Kidney capillary endothelial cell (primary cell): ENCODE measurements at regions not wholly inside any gene's neighbourhood (a gene's known extent, or its start where the extent isn't known, plus 50 kb on each side); places are given as distances from the start of the nearest gene placed in this dataset.

Experiments
- DNase-seq: peaks from one replicate; pipeline ENCODE4 v3.0.0-alpha.2; 2018; ENCODE audit warnings: low spot score

DNA sequence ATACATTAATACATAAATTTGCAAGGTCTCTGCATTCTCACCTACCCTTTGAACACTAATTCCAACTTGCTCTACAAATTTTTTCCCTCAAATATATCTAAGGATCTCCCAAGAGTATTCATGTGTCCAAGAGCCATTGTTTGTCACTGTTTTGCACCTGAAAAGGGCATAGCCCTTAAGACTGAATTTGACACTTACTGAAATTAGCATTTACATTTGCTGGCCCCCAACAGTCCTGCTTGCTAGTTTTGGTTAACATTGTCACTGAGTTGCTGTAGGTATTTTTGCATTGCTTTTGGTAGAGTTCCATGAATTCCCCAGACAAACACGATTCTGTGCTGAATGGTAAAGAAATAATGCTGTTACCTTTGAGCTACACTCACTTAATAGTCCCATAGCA lies 57.3 kb downstream of the KCNA4 start:
- DNase-seq, result no peak

DNA sequence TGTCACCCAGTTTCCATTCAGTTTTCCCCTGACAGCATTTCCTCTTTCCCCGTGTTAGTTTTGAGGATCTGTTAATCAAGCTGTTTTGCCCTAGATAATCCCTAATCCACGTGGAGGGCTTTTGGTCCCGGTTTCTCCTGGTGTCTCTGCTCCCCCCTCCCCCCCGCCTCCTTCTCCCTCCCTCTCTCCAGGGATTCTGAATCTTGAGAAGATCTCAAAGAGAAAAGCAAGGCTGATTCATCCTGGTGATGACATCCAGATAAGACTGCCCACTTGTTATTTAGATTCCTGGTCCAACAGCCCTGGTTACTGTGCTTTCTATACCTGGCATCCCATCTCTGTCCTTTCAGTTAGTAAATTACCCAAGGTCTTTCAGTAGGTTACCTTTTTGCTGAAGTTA lies 59.4 kb downstream of the KCNA4 start:
- no peak for DNase-seq

DNA sequence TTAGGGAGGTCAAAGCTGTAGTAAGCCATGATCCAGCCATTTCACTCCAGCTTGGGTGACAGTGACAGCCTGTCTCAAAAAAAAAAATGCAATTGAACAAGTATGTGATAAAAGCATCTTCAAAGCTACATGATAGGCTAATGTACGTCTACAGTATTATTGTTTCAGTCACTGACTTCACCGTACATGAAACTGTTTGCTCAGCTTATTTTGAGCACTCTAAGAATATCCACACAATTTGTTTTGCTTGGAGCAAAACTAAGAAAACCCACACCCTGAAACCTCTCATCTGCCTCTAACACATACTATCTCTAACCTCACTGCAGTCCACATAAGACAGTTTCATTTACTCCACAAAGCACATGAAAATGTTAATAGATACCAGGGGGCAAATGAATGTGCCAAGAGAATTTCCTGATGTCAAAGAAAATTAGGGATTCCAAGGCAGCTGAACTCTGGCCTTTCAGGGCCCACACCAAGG lies 60.7 kb downstream of the KCNA4 start:
- no peak for DNase-seq

DNA sequence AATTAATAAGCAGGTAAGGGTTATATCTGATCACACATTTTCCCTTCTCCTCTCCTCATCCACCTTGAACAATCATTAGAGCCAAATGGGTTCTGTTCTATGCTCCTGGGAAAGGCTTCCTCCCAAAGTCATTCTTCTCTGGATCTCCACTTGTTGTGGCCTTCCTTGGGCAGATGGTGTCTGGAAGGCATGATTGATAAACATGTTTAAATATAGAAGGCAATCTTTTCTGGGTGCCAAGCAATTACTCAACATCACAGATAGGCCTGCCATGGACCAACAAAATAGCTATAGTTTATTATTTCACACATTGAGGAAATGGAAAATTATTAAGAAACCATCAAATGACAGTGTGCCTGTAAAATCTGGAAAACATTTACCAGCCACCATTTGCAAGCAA lies 73.5 kb downstream of the KCNA4 start:
- DNase-seq, result no peak

DNA sequence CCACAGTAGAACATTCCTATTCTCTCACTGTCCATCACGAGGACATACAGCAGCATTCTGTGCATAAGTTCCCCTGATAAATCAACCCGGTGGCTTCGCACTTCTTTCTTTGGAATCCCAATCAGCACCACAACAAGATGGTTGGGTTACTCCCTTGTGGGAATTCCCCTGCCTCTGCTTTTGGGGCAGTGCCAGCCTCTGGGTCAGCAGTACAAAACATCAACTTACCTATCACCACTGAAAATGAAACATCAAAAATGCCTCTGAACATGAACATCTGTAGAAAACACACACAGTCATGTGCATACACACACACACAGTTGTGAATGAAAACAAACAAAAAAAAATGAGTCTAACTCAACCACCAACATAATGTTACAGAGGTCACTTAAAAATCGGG lies 79.3 kb downstream of the KCNA4 start:
- no peak for DNase-seq

DNA sequence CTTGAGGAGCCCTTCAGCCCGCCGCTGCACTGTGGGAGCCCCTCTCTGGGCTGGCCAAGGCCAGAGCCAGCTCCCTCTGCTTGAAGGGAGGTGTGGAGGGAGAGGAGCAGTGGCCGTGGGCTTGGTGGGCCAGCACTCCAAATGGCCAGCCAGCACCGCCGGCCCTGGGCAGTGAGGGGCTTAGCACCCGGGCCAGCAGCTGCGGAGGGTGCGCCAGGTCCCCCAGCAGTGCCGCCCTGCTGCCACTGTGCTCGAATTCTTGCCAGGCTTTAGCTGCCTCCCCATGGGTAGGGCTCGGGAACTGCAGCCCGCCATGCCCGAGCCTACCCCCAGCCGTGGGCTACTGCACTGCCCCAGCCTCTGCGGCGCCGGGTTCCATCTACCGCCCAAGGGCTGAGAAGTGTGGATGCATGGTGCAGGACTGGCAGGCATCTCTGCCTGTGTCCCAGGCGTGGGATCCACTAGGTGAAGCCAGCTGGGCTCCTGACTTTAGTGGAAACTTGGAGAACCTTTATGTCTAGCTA lies 82.7 kb downstream of the KCNA4 start:
- DNase-seq, result no peak

DNA sequence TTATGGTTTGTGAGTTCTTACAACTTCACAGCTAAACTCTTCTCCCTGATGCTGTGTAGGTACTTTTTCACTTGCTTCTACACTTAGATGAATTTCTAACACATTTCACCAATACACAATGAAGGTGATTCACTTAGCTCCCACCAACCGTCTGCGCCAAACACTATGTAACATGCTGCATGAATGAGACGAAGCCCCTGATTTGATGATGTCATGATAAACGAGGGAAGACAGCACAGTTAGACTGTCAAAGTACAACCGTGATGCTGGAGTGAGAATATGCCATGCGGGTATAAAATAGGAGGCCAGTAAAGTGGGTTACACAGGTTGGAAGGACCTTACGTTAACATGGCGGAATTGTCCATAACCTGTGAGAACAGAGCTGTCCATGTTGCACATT lies 100.8 kb downstream of the KCNA4 start:
- DNase-seq, result no peak

DNA sequence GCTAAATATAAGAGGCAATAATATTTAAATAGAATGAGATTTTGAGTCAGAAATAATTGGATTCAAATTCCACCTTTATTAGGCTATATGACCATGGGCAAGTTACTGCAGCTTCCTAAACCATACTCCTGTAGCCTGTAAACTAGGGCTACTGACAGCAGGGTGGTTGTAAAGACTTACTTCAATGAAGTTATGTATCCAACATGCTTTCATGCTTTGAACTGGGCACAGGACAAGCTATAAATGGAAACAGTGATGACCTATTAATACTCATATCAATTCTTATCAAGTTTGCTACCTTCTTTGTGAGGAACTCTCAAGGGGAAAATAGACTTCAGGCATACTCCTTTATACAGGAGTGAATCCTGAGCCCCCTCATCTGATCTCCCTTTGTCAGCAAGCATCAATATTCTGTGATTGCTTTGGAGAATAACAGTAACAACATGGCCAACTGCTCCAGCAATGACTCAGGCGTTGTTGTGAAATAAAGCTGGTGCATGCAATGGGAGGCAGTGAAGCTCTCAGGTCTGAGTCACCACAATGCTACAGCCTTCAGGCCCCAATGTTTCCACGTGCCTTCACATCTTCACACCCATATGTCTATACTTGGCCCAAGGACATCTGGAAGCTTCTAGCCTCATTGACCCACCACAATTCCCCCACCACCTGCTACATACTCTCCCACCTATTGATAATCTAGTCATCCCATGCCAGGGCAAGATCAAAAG lies 102.5 kb downstream of the KCNA4 start:
- DNase-seq, result no peak

DNA sequence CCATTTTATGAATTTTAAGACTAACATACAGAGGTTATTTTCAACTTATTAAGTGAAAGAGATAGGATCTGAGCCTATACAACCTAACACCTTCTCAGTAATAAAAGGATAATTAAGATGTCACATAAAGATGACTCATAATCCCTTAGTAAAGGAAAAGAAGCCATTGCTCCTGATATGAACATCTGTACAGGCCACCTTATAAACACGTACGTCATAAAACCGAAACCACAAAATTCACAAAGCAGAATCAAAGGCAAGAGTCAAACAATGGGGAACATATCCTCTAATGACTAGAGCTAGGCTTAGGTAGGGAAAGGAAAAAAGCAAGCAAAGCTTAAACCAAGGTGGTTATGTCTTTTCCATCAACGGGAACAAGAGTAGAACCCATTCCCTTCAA lies 103.5 kb downstream of the KCNA4 start:
- DNase-seq, result no peak

DNA sequence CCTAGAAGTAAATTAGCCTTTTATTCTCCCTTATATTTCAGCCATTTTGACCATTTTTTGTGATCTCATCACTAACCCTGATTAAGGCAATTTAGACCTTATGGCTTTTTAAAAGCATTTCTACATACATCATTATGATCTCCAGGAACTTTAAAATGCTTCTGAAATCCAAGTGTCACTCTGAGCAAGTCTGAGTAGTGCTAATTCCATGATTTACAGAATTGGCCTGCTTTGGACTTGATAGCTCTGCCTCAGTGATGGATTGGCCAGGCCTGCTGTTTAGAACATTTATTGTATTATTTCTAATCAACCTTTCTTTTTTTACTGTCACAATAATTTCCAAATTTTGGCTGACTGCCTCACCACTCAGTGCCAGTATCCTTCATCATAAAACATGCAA lies 116.4 kb downstream of the KCNA4 start:
- DNase-seq, result no peak

DNA sequence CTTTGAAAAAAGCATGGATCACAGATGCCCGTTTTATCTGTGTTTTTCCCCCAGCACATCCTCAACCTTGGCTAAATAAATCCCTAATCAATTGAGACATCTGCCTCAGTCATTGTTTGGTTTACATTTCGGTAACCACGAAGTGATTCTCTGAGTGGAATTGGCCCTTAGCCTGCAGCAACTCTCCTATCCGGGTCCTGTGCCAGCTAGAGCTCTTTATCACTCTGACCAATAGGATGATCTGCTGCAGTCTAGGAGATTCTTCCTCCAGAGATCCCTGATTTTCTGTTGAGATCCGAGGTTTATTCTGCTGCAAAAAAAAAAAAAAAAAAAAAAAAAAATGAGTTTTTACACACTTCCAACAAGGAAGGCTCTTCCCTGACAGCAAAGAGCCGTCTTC lies 137.3 kb downstream of the KCNA4 start:
- no peak for DNase-seq

DNA sequence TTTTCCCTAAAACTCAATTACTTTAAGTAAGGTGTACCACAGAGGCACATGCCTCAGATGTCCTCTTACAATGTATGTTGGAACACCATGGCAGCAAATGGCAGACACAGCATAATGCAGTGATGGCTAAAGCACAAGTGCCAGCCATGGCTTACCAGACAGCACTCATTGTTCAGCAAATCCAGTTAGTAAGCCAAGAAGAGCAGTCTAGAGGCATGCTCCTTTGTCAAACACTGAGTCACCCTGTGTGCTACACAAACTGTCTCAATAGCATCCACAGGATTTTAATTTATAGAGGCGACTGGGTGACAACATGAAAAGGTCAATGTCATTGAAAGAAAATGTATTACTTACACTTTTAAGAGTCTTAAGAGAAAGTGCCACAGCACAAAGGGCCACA lies 140.6 kb downstream of the KCNA4 start:
- DNase-seq, result no peak

DNA sequence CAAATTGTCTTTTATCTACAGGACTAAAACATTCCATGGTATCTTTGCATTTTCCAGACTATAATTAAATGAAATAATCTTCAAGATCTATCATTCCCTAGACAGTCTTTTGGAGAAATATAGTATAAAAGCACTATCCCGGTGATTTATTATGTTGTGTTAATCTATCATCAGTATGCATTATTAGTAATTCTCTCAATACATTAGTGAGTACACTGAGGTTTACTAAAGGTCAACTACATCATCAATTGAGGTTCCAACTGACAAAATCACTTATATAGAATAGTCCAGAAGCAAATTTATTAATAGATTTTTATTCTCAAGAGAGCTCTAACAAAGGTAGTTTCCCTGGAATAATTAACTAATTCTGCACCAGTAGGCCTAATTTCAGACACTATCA lies 169.6 kb downstream of the KCNA4 start:
- DNase-seq, result no peak

DNA sequence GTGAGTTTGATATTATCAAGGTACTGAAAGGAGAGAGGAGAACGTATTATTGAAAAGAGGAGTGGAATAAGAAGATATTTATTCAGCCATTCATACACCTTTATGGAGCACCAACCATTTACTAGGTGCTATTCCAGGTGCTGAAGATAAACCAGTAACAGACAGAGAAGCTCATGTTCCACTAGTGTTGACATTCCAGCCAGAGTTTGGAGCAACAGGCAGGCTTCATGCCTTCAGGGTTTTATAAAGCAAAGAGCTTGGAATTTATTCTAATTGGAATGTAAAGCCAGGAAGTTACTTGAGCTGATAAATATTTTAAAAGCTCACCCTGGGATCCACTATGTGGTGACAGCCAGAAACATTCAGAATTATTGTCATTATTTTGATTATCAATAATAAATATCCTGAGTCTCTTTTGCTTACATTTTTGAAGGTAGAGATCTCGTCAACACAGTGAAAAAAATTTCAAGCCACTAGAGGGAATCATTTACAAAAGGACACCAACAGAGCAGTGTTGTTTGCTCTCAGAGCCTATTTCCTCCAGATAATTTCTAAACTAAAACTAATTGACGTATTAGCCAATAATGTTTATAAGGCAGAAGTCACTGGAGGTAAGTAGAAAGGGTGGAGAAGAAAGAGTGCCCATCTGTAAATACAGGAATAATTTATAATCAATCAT lies 172.0 kb downstream of the KCNA4 start:
- DNase-seq, result no peak

DNA sequence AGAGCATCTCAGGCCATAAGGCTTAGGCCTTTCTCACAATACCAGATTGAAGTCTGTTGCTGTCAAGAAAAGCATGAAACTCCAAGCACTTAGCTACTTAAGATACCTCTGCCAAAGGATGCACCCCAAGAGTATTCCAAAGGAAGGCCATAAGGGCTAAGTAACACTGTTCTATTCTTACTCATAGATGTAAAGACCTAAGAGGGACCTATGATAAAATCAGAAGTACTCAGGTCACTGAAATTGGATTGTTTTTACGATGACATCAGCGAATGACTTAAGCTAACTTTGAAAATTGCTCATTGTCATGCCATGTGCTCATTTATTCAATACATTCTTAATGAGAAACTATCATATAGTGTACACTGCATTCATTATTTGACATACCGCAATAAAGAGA lies 172.8 kb downstream of the KCNA4 start:
- DNase-seq, result no peak

DNA sequence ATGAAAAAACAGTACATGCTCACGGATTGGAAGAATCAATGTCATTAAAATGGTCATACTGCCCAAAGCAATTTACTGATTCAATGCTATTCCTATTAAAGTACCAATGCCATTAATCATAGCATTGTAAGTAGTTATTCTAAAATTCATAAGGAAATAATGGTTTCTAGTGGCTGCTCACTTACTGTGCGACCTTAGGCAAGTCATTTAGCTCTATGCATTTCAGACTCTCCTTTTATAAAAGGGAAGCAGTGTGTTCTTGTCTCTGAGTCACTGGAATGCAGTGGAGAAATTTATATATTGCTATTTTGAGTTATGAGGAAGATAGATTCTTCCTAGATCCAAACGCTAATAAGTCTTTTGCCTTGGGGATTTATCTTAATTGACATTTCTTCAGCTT lies 174.8 kb downstream of the KCNA4 start:
- DNase-seq, result no peak

DNA sequence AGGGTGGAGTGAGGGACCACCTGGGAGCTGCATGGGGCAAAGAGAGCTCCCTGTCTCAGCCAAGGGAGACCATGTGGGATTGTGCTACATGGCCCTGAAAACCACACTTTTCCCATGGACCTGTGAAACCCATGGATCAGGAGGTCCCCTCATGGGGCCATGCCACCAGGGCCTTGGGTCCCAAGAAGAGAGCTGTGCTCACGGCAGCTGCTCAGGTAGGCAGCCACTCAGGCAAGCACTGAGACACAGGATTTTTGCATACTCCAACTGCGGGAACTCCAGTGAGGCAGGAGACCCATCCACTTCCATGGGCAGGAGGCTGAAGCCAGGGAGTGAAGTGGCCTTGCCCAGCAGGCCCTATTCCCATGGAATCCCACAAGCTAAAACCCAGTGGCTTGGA lies 190.0 kb downstream of the KCNA4 start:
- DNase-seq, result no peak

DNA sequence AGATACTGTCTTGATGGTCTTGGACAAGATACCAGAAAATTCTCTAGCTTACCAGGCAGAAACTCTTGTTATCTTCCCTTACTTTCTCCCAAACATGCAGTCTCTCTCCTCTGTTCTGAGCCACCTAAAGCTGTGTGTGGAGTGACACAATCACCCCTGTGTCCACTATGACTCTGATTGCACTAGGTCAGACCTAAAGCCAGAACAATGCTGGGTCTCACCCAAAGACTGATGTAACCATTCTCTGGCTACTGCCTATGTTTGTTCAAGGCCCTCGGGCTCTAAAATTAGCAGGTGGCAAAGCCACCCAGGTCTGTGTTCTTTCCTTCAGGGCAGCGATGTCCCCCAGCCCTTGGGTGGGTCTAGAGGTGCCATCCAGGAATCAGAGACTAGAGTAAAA lies 200.5 kb downstream of the KCNA4 start:
- no peak for DNase-seq

DNA sequence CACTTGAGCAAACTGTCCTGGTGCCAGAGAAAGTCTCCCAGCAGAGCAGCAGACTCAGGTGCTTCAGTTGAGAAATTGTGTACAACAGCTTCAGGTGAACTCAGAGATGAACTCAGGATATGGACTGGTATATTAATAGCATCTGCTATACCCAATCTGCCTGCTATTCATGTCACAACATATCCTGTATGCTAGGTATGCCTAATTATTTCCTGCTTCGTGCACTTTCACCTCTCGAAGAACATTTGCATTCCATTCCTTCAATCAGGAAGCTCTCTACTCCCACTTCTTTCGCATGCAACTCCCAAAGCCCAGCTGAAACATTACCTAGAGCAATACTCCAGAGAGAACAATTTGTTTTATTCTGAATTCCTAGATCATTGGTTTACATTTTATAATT lies 207.7 kb downstream of the KCNA4 start:
- DNase-seq, result no peak

DNA sequence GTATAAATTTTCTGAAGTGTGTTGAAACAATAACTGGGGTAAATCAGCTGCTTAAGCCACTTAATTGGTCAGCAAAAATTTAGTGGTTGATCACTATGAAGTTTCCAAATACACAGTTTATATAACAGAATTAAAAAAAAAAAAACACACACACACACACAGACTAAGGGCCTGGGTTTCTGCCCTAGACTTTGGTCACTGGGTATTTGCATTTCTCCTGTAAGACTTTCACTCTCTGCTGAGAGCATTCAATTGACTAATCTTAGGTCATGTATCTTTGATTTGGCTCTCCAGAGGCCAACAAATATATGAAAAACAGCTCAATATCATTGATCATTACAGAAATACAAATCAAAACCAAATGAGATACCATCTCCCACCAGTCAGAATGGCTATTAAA lies 214.3 kb downstream of the KCNA4 start:
- no peak for DNase-seq

DNA sequence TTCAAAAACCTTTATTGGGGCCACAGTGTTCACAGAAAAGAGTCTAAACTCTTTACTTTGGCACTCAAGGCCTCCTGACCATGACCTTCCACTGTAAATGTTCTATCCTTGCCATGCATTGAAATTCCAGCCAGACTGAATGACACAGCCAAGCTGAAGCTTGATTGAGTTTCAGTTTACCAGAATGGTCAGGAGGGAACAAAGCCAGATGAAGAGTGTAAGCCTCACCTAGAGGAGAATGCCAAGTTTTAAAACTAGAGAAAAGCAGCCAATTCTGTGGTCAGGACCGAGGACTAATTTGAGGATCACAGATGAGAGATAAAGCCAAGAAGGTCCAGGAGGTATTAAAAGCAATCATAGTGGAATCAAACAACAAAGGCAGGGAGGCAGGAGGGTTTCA lies 215.3 kb downstream of the KCNA4 start:
- DNase-seq, result no peak

DNA sequence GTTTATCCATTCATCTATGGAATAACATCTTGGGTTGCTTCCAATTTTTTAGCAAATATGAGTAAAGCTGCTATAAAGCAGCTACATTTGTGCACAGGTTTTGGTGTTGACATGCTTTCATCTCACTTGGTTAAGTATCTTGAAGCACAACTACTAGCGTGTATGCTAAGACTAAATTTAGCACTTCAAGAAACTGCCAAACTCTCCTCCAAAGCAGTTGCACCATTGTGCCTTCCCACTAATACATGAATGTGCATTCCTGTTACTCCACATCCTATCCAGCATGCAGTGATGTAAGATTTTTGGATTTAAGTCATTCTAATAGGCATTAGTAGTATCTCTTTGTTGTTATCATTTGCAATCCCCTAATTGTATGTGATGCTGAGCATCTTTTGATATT lies 230.7 kb downstream of the KCNA4 start:
- DNase-seq, result no peak

DNA sequence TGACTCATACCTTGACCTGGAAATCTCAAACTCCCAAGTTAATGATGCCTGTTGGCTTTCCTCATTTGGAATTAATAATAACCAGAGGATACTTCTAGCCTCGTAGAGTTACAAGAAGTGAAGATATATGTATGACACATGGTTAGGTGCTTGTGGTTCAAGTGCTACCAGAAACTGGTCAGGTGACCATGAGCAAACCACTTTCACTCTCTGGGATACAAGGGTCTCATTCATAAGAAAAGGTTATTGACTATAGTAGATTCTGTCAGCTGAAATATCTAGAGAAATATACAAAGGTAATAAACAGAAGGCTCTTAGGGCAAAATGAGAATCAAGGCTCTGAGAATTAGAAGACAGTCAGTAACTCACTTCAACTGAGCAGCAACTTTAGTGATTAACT lies 233.3 kb downstream of the KCNA4 start:
- no peak for DNase-seq

DNA sequence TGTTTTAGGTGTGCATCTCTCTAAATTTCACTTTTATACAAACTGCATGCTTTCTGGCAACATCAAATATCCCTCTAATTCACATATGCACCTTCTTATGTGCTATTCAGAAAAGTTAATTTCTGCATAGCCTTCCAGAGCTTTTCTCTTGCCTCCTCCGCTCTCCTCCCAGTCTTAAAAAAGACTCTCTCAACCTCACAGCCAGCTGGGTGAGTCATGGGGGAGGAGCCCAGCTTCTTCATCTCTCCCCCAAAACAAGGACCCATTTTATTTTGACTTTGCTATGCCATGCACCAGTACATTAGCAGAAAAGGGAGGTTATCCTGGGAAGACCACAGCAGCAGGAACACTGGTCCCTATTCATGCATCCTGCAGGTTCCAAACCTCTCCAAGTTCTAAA lies 234.4 kb downstream of the KCNA4 start:
- DNase-seq, result no peak
